Medulla oblongata (tissue), 1 donor: ENCODE measurements at regions not wholly inside any gene's neighbourhood (a gene's known extent, or its start where the extent isn't known, plus 50 kb on each side); places are given as distances from the start of the nearest gene placed in this dataset.

ENCODE experiments used
- DNase-seq: peaks from one replicate; pipeline ENCODE4 v3.0.0-alpha.2; 2015; ENCODE audit errors: extremely low spot score

DNA sequence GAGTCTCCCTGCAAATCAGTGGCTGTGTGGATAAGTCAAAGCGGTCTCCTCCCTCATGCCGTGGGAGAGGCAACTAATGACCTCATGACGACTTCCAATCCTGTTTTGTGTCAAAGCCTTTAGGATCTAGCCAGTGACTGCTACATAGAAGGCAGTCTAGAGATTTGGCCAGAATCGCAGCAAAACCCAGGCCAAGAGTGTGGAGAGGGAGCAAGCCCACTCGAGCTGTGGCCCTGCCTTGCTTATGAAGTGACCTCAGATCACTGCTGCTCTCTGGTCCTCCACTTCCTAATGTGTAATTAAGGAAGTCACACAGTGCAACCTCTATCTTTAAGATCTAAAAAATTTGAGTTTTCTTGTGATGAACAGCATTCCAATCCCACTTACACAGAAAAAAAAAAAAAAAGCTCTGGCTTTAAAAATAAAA lies 296.7 kb upstream of the KLF6 start:
- no peak for DNase-seq

GRCh38 chr10:4080225-4080805 lies 295.3 kb upstream of the KLF6 start:
- no peak for DNase-seq

- no peak for DNase-seq
Measured at GRCh38 chr10:4079803-4080202, 294.8 kb upstream of the KLF6 start.

GRCh38 chr10:4077804-4078203 lies 292.8 kb upstream of the KLF6 start:
- no peak for DNase-seq

GRCh38 chr10:4076983-4077382 lies 292.0 kb upstream of the KLF6 start:
- DNase-seq, result no peak

- no peak for DNase-seq
Measured at GRCh38 chr10:4075443-4075842, 290.4 kb upstream of the KLF6 start.

- no peak for DNase-seq
Measured at GRCh38 chr10:4074545-4075407, 289.8 kb upstream of the KLF6 start.

DNA sequence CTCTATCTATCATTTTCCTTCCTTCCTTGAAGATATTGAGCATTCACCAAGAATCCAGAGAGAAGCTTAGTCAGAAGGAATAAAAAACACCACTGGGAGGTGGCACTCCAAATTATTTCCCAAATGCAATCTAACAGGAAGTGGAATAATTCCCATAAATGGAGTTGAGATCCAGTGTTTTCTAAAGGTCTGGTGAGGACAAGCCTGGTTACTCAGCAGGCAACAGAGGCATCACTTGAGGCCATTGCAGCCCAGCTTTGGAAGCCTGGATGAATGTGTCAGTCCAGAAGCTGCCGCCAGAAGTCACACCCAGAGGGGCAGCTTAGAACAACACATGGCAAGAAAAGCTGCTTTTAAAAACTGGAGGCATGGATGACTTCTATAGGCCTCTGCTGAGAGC lies 288.9 kb upstream of the KLF6 start:
- DNase-seq, result no peak

GRCh38 chr10:4070921-4071660 lies 286.1 kb upstream of the KLF6 start:
- DNase-seq, result no peak

DNA sequence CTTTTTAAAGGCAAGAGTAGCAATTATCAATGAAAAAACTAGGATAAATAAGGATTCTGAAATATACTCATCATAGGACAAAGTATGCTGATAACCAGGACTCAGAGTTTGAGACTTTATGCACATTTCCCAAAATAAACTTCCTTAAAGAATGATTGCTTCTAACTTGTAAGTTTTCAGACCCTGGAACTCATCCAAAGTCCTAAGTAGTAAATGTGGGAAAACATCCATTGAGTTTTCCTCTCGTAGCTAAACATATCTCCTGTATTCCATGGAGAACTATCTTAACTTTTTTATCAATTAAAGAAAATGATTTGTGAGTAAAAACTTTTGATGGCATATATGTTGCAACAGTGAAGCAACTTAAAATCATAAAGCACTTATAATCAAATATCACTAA lies 285.2 kb upstream of the KLF6 start:
- DNase-seq, result no peak

- DNase-seq, result no peak
Measured at GRCh38 chr10:4069491-4069890, 284.5 kb upstream of the KLF6 start.

GRCh38 chr10:4068629-4069028 lies 283.6 kb upstream of the KLF6 start:
- DNase-seq, result no peak

DNA sequence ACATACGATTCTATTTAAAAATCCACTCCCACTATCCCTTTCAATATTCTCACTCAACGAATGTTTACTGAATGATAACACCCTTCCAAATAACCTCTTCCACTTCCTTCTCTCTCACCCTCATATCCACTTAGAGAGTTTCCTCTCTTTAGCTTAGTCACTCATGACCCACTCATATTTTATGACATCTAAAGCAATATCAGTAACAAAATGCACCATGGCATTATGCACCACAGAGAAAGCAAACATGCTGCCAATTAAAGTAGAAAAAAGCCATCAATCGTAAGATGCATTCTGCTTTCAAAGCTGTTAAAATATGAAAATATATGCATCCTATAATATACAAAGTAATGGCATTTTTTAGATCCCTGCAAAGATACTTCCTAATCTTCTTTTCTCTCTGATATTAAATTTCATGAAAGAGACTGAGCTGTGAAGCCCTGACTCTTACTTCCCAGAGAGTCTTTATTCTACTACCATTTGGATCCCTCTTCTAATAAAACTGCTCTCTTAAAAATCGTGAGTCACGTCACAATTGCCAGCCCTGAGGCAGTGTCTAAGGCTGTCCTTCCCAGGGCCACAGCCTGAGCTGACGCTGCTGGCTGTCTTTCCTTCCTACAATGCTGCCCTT lies 283.0 kb upstream of the KLF6 start:
- no peak for DNase-seq

GRCh38 chr10:4067531-4067930 lies 282.5 kb upstream of the KLF6 start:
- no peak for DNase-seq

- no peak for DNase-seq
Measured at GRCh38 chr10:4066581-4067390, 281.8 kb upstream of the KLF6 start.

GRCh38 chr10:4064489-4064888 lies 279.5 kb upstream of the KLF6 start:
- no peak for DNase-seq

- no peak for DNase-seq
Measured at GRCh38 chr10:4063717-4064116, 278.7 kb upstream of the KLF6 start.

DNA sequence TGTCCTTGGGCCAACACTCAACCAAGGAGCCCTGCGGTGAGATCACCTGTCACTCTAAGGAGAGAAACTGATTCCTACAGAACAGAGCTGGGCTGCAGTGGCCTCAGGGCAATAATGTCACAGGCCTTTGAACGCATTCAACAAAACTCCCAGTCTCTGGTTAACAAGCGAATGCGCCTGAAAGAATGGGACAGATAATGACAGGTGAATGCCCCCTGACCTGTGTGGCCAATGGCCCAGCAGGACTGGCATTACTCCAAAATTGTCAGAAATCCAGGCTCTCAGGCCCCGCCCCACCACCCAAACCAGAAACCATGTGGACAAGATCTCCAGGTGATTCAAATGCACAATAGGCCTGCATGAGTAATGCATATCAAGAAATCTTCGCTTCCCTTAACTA lies 277.7 kb upstream of the KLF6 start:
- no peak for DNase-seq

DNA sequence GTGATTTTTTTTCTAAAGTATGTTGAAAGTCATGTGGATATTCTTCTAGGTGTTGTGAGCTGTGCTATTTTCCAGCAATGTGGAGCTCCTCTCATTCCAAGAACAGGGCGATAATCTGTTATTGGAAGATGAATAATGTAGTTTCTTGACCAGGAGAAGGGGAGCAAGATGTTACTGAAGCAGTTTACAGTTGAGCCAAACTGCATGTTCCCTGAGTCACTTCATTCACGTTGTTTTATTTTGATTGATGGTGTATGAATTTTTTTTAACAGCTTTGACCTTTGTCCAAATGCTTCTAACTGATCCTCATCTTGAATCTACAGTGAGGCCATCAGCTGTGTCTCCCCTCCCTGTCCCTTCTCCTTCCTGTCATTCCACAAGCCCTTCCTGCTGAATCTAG lies 277.1 kb upstream of the KLF6 start:
- DNase-seq, result no peak

GRCh38 chr10:4061441-4061951 lies 276.5 kb upstream of the KLF6 start:
- DNase-seq, result no peak

- DNase-seq, result no peak
Measured at GRCh38 chr10:4059471-4060138, 274.6 kb upstream of the KLF6 start.
